Occipital lobe (tissue), 1 donor: ENCODE measurements at regions not wholly inside any gene's neighbourhood (a gene's known extent, or its start where the extent isn't known, plus 50 kb on each side); places are given as distances from the start of the nearest gene placed in this dataset.

Experiments
- DNase-seq: peaks from one replicate; lab custom pipeline; 2025; lab: John Stamatoyannopoulos, UW

- no peak for DNase-seq
These were observed 222.9 kb upstream of the ZNF462 start for GRCh38 chr9:106639873-106640568.

- DNase-seq: no peak
These were observed 219.6 kb upstream of the ZNF462 start for GRCh38 chr9:106643211-106643930.

- no peak for DNase-seq
These were observed 218.3 kb upstream of the ZNF462 start for GRCh38 chr9:106644661-106645060.

- no peak for DNase-seq
These were observed 214.2 kb upstream of the ZNF462 start for GRCh38 chr9:106648799-106649198.

GRCh38 chr9:106649664-106650063 is 213.3 kb upstream of the ZNF462 start:
- DNase-seq: no peak

GRCh38 chr9:106653213-106653612 is 209.8 kb upstream of the ZNF462 start:
- no peak for DNase-seq

GRCh38 chr9:106655966-106656365 is 207.0 kb upstream of the ZNF462 start:
- no peak for DNase-seq

- no peak for DNase-seq
These were observed 205.0 kb upstream of the ZNF462 start for GRCh38 chr9:106657926-106658325.

- no peak for DNase-seq
These were observed 194.4 kb upstream of the ZNF462 start for GRCh38 chr9:106668534-106668933.

- DNase-seq: no peak
These were observed 193.1 kb upstream of the ZNF462 start for GRCh38 chr9:106669835-106670234.

- DNase-seq: no peak
These were observed 192.5 kb upstream of the ZNF462 start for GRCh38 chr9:106670418-106670817.

- no peak for DNase-seq
These were observed 187.2 kb upstream of the ZNF462 start for GRCh38 chr9:106675780-106676179.

GRCh38 chr9:106677374-106677773 is 185.6 kb upstream of the ZNF462 start:
- DNase-seq: no peak

- no peak for DNase-seq
These were observed 185.1 kb upstream of the ZNF462 start for GRCh38 chr9:106677830-106678229.

- no peak for DNase-seq
These were observed 184.7 kb upstream of the ZNF462 start for GRCh38 chr9:106678273-106678672.

- no peak for DNase-seq
These were observed 180.5 kb upstream of the ZNF462 start for GRCh38 chr9:106682420-106682819.

- DNase-seq: no peak
These were observed 179.5 kb upstream of the ZNF462 start for GRCh38 chr9:106683454-106683853.

- DNase-seq: no peak
These were observed 177.8 kb upstream of the ZNF462 start for GRCh38 chr9:106684940-106685695.

- no peak for DNase-seq
These were observed 173.9 kb upstream of the ZNF462 start for GRCh38 chr9:106689089-106689488.

GRCh38 chr9:106691627-106692026 is 171.3 kb upstream of the ZNF462 start:
- DNase-seq: no peak

- DNase-seq: no peak
These were observed 169.4 kb upstream of the ZNF462 start for GRCh38 chr9:106693558-106693957.

- DNase-seq: no peak
These were observed 166.2 kb upstream of the ZNF462 start for GRCh38 chr9:106696804-106697203.

- no peak for DNase-seq
These were observed 165.6 kb upstream of the ZNF462 start for GRCh38 chr9:106697390-106697749.
